ENCODE measurements at regions not wholly inside any gene's neighbourhood (a gene's known extent, or its start where the extent isn't known, plus 50 kb on each side); places are given as distances from the start of the nearest gene placed in this dataset.

GRCh38 chr10:27445070-27445469, 59.0 kb upstream of the RAB18 start:
- no peaks in the 10 kb centered on the region for H3K27me3 ChIP-seq (ENCODE audit: insufficient read depth, low read length)
- H3K79me2 ChIP-seq (ENCODE audit: insufficient read depth, low read length): no peaks in the 10 kb centered on the region
- no peaks in the 10 kb centered on the region for H3K36me3 ChIP-seq (ENCODE audit: insufficient read depth, low read length)
- no peak for TF ChIP-seq CTCF (IDR thresholded peaks at IDR 0.05; ENCODE audit: low read length)
- TF ChIP-seq EZH2 (IDR thresholded peaks at IDR 0.05; ENCODE audit: borderline replicate concordance, low read length): no peak
- H3K9me3 ChIP-seq (ENCODE audit: low read length): no peaks in the 10 kb centered on the region
- no peak overlapping the region for H2AFZ ChIP-seq (ENCODE audit: low read length)
- no peak overlapping the region for H3K4me3 ChIP-seq (ENCODE audit: low read depth, low read length, poor library complexity, severe bottlenecking)
- H4K20me1 ChIP-seq (ENCODE audit: insufficient read depth, low read length): no peaks in the 10 kb centered on the region
- H3K4me2 ChIP-seq (ENCODE audit: low read length): no peak overlapping the region
- H3F3A ChIP-seq (ENCODE audit: insufficient read depth, low read length): no peaks in the 10 kb centered on the region
- no peak overlapping the region for H3K27ac ChIP-seq (ENCODE audit: low read depth, low read length, poor library complexity, severe bottlenecking)
- H3K4me1 ChIP-seq (ENCODE audit: insufficient read depth, low read length, severe bottlenecking): no peaks in the 10 kb centered on the region
- no peaks in the 10 kb centered on the region for H3K9me2 ChIP-seq (ENCODE audit: low read depth, low read length)
- no peak overlapping the region for H3K9ac ChIP-seq (ENCODE audit: low read length)

GRCh38 chr10:27440478-27440877, 63.6 kb upstream of the RAB18 start:
- Histone ChIP-seq H2AFZ (ENCODE audit: low read length) (no peak overlapping the region), H3K79me2 (ENCODE audit: insufficient read depth, low read length) (no peaks in the 10 kb centered on the region), H3K36me3 (ENCODE audit: insufficient read depth, low read length) (no peaks in the 10 kb centered on the region), H3K4me3 (ENCODE audit: low read depth, low read length, poor library complexity, severe bottlenecking) (no peak overlapping the region), H3K27ac (ENCODE audit: low read depth, low read length, poor library complexity, severe bottlenecking) (no peak overlapping the region), H3F3A (ENCODE audit: insufficient read depth, low read length) (no peaks in the 10 kb centered on the region), H4K20me1 (ENCODE audit: insufficient read depth, low read length) (no peaks in the 10 kb centered on the region), H3K9ac (ENCODE audit: low read length) (no peak overlapping the region), H3K9me2 (ENCODE audit: low read depth, low read length) (no peaks in the 10 kb centered on the region), H3K4me1 (ENCODE audit: insufficient read depth, low read length, severe bottlenecking) (no peaks in the 10 kb centered on the region), H3K27me3 (ENCODE audit: insufficient read depth, low read length) (no peaks in the 10 kb centered on the region), H3K9me3 (ENCODE audit: low read length) (no peaks in the 10 kb centered on the region), H3K4me2 (ENCODE audit: low read length) (no peak overlapping the region)
- TF ChIP-seq CTCF (IDR thresholded peaks at IDR 0.05; ENCODE audit: low read length): no peak
- no peak for TF ChIP-seq EZH2 (IDR thresholded peaks at IDR 0.05; ENCODE audit: borderline replicate concordance, low read length)

- no peaks in the 10 kb centered on the region for H3F3A ChIP-seq (ENCODE audit: insufficient read depth, low read length)
- no peak overlapping the region for H3K4me3 ChIP-seq (ENCODE audit: low read depth, low read length, poor library complexity, severe bottlenecking)
- no peaks in the 10 kb centered on the region for H3K36me3 ChIP-seq (ENCODE audit: insufficient read depth, low read length)
- H3K79me2 ChIP-seq (ENCODE audit: insufficient read depth, low read length): no peaks in the 10 kb centered on the region
- H4K20me1 ChIP-seq (ENCODE audit: insufficient read depth, low read length): no peaks in the 10 kb centered on the region
- H3K9ac ChIP-seq (ENCODE audit: low read length): no peak overlapping the region
- H3K4me1 ChIP-seq (ENCODE audit: insufficient read depth, low read length, severe bottlenecking): no peaks in the 10 kb centered on the region
- H3K9me3 ChIP-seq (ENCODE audit: low read length): no peaks in the 10 kb centered on the region
- no peaks in the 10 kb centered on the region for H3K27me3 ChIP-seq (ENCODE audit: insufficient read depth, low read length)
- H3K9me2 ChIP-seq (ENCODE audit: low read depth, low read length): no peaks in the 10 kb centered on the region
- H3K27ac ChIP-seq (ENCODE audit: low read depth, low read length, poor library complexity, severe bottlenecking): no peak overlapping the region
- H3K4me2 ChIP-seq (ENCODE audit: low read length): no peak overlapping the region
- H2AFZ ChIP-seq (ENCODE audit: low read length): no peak overlapping the region
- TF ChIP-seq EZH2 (IDR thresholded peaks at IDR 0.05; ENCODE audit: borderline replicate concordance, low read length): no peak
- no peak for TF ChIP-seq CTCF (IDR thresholded peaks at IDR 0.05; ENCODE audit: low read length)
These were observed 64.1 kb upstream of the RAB18 start for GRCh38 chr10:27440021-27440420.
